ENCODE measurements at regions not wholly inside any gene's neighbourhood (a gene's known extent, or its start where the extent isn't known, plus 50 kb on each side); places are given as distances from the start of the nearest gene placed in this dataset.

GRCh38 chr1:55316947-55317662 lies 101.9 kb upstream of the USP24 start:
- no peak for TF ChIP-seq POLR2A (IDR thresholded peaks at IDR 0.05; ENCODE audit: low read depth, low read length)
- no peak for TF ChIP-seq POLR2AphosphoS5 (IDR thresholded peaks at IDR 0.05; ENCODE audit: low read depth, low read length)
- no peak for TF ChIP-seq TAF1 (IDR thresholded peaks at IDR 0.05; ENCODE audit: low read depth, low read length)
- TF ChIP-seq SPI1 (IDR thresholded peaks at IDR 0.05; ENCODE audit: low read depth, low read length): no peak
